ENCODE measurements at regions not wholly inside any gene's neighbourhood (a gene's known extent, or its start where the extent isn't known, plus 50 kb on each side); places are given as distances from the start of the nearest gene placed in this dataset.
A peak's percentile ranks its signal among the peaks of the same experiment; 100 is the strongest.

- no peak for DNase-seq
Observed at GRCh38 chr12:123100882-123101281, 50.0 kb downstream of the PITPNM2 start.

- DNase-seq = no peak
Observed at GRCh38 chr12:123100450-123100849, 50.4 kb downstream of the PITPNM2 start.

DNA sequence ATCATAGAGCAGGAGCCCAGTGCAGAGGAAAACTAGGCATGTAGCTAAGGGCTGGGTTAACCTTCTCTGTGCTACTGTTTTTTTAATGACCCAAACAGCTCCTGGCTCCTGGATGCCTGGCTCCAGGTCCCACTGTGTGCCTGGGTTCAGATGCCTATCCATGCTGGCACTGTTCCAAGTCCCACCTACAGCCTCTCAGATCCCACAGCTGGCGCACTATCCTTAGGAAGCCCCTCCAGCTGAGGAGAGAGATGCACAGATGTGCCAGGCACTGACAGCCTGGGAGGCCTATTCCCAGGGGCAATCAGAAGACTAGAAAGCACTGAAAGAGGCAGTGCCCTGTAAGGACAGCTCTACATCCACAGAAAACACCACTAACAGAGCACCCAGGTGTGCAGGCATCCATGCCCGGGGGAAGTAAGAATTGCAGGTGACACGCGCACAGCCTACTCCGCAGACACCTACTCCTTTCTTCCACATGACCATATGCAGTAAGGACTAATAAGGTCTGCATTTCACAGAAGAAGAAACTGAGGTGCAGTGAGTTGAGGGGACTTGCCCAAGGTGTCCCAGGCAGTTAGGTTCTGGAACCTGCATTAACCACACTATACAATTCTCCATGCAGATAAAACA is 51.2 kb downstream of the PITPNM2 start:
- peak; percentile 67 for DNase-seq

- no peak for DNase-seq
Observed at GRCh38 chr12:123098780-123099179, 52.1 kb downstream of the PITPNM2 start.

DNA sequence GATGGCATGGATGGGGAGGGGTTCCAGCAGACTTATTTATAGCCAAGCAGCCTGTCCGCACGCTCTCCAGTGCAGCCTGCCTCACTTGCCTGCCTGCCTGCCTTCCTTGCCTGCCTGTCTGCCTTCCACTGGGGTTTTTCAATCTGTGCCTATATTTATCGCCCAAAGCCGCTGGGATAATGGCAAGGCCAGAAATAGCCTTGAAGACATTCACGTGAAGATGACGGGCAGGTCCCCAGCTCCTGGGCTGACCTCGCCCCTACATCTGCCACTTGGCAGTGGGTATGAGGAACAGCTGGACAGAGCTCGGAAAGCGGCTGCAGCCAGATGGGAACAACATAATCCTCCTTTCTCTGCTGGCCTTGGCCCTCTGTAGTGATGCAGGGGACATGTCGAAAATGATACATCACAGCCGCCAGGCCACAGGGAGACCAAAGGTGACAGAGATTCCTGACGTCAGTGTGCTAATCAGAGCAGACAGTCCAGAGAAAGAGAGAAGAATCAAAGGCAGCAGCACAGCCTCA is 53.3 kb downstream of the PITPNM2 start:
- DNase-seq = peak; percentile 55

DNA sequence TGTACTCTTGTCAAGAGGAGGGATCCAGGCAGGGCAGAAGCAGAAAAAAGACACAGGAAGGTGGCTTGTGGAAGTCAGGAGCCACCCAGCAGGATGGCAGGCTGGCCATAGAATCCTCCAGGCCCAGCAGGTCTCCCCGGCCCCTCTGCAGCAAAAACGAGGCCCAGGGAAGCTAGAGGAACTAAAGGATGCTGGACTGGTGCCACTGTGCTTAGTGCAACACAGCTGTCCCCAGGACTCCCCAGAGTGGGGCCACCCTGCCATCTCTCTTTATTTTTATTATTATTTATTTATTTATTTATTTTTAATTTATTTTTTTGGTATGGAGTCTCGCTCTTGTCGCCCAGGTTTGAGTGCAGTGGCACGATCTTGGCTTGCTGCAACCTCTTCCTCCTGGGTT is 54.1 kb downstream of the PITPNM2 start:
- DNase-seq = no peak

GRCh38 chr12:123096182-123096581 is 54.7 kb downstream of the PITPNM2 start:
- no peak for DNase-seq

- no peak for DNase-seq
Observed at GRCh38 chr12:123095078-123095881, 55.6 kb downstream of the PITPNM2 start.

DNA sequence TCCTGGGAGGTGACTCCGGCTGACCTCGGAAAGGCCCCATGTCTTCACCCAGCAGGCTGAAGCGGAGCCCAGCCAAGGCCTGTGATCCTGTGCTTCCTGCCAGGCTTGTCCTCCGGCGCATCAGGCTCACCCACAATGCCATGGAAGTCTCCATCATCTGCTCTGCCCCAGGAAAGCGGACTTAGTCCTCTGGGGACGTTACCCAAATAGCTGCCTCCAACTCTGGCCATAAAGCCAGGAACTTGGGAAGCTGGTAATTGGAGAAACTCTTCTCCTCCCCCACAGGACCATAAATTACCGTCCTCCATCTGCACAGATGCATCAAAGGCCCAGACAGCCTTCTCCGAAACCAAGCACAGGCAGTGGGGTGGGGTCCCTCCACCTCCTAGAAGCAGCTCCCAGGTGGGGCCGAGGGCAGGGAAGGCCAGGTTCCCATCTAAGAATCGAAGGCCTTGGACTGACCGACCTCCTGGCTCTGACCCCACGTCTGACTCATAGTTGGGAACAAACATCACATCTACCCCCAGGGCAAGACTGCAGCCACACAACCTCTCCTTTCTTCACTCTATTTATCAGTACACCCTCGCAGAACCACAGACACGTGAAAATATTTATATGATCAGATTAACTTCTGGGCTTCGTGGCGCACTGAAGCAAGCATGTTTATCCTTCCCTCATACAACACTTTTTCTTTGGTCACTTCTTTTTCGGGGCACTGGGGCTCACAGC is 56.4 kb downstream of the PITPNM2 start:
- DNase-seq = no peak

GRCh38 chr12:123092866-123093265 is 58.0 kb downstream of the PITPNM2 start:
- no peak for DNase-seq

DNA sequence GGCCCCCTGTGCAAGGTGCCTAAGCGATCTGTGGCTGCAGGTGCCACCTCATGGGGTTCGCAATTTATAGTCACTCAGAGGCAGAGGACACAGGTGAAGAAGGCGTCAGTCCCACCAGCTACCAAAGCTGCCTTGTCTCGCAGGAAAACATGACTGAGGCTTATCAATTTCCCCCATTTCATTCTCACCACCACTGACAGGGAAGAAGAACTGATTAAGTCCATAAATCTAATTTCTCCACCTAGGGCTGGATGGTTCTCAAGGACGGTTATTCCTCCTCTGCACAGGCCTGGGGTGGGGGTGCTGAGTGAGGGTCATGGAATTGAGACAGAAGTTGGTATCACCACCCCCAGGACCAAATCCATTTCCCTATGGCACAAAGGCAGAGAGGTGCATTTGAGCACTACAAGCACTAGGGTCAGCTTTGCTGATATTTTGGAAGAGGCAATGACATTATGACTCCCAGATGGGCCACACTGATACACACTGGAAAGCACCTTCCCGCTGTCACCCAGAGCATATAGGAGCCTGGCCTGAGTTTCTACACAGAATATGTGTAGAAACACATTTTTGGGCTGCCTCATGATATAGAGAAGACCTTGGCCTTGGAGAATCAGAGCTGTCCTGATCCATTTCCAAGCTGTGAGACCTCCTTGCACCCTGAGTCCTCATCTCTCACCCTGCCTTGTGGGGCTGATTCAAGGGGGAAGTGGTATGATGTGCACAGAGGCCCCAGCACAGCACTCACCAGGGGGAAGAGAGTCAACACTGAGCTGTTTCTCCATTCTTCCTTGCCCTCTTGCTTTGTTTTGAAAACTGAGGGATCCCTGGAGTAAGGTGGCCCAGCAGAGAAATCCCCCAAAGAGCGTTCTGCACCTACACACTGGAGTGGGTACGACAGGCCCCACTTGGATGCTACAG is 59.4 kb downstream of the PITPNM2 start:
- no peak for DNase-seq

- no peak for DNase-seq
Observed at GRCh38 chr12:123089631-123090353, 61.1 kb downstream of the PITPNM2 start.

GRCh38 chr12:123089140-123089539 is 61.8 kb downstream of the PITPNM2 start:
- no peak for DNase-seq

GRCh38 chr12:123085730-123086487 is 65.0 kb downstream of the PITPNM2 start:
- peak; percentile 13 for DNase-seq

DNA sequence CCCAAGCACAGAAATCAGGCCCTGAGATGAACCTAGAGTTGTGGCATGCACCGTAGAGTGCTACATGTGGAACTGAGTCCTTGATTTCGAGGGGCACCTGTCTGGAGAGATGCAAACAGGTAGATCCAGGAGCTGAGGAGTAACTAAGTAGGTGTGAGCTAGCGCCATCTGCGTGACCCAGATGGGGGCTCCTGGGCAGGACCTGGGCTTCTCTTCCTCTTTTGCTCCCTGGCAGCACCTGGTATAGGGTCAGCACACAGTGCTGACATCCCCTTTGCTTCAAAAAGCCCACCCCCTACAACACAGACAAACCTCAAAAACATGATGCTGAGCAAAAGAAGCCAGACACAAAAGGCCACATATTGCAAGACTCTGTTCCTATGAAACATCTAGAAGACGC is 65.8 kb downstream of the PITPNM2 start:
- no peak for DNase-seq

GRCh38 chr12:123083661-123084571 is 67.0 kb downstream of the PITPNM2 start:
- DNase-seq = no peak

- DNase-seq = no peak
Observed at GRCh38 chr12:123080634-123081033, 70.3 kb downstream of the PITPNM2 start.

- no peak for DNase-seq
Observed at GRCh38 chr12:123078531-123079155, 72.2 kb downstream of the PITPNM2 start.

DNA sequence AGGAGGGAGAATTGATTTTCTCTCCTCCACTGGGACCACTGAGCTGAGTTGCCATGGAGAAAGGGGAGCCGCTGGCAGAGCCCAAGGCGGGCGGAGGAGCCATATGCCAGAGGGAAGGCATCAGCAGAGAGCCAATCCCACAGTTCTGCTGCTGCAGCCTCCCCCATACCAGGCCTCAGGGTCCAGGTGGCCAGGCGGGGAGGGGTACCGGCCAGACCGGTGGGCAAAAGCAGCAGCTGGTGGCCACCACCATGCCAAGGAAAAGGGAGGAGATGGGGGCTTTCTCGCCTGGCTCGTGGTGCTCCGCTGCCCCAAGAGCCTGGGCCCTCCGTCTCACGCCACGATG is 72.8 kb downstream of the PITPNM2 start:
- peak; percentile 60 for DNase-seq

Measured in NCI-H1694 (cell line).